Fibroblast of lung (primary cell): ENCODE measurements at regions not wholly inside any gene's neighbourhood (a gene's known extent, or its start where the extent isn't known, plus 50 kb on each side); places are given as distances from the start of the nearest gene placed in this dataset.

Source experiments
- DNase-seq, 2 donors: peaks; one replicate each; pipeline versions ENCODE4 v3.0.0 to v3.0.0-alpha.2; 2010; ENCODE audit warnings: low read depth in 2 of 2
- H2AFZ ChIP-seq: 2 replicates; pipeline ENCODE4 v1.5.1; 2012; ENCODE audit warnings: low read length, control low read depth, inconsistent platforms
- H3K27ac ChIP-seq: 2 replicates; pipeline ENCODE4 v1.5.1; 2011; ENCODE audit warnings: low read length, control low read depth; ENCODE audit not compliant: insufficient read depth
- H3K27me3 ChIP-seq: 2 replicates; pipeline ENCODE4 v1.5.1; 2011; ENCODE audit warnings: mild to moderate bottlenecking, low read length; ENCODE audit not compliant: control insufficient read depth, insufficient read depth
- H3K36me3 ChIP-seq: 2 replicates; pipeline ENCODE4 v1.5.1; 2011; ENCODE audit warnings: low read length; ENCODE audit not compliant: control insufficient read depth, insufficient read depth
- H3K4me1 ChIP-seq: 2 replicates; pipeline ENCODE4 v1.5.1; 2011; ENCODE audit warnings: low read length; ENCODE audit not compliant: control insufficient read depth, insufficient read depth; ENCODE audit errors: extremely low read depth
- H3K4me2 ChIP-seq: 2 replicates; pipeline ENCODE4 v1.5.1; 2011; ENCODE audit warnings: low read length, control low read depth; ENCODE audit not compliant: insufficient read depth; ENCODE audit errors: extremely low read depth
- H3K4me3 ChIP-seq, 4 experiments: fragments of 200-600 bp in 1 of 4; sonication (generic) in 1 of 4; replicated peaks in 1 of 4; 2 replicates each; pipeline ENCODE4 v1.5.1; 2011 to 2016; ENCODE audit warnings: low read length in 4 of 4, low read depth in 3 of 4, mild to moderate bottlenecking in 3 of 4, control low read depth in 2 of 4, inconsistent platforms in 1 of 4, mixed read lengths in 1 of 4; ENCODE audit not compliant: insufficient read depth in 1 of 4; ENCODE audit errors: control extremely low read depth in 1 of 4
- H3K79me2 ChIP-seq: 2 replicates; pipeline ENCODE4 v1.5.1; 2012; ENCODE audit warnings: mild to moderate bottlenecking, low read length, inconsistent platforms; ENCODE audit not compliant: control insufficient read depth, insufficient read depth
- H3K9ac ChIP-seq: 2 replicates; pipeline ENCODE4 v1.5.1; 2011; ENCODE audit warnings: mild to moderate bottlenecking, low read length, control low read depth; ENCODE audit not compliant: insufficient read depth
- H3K9me3 ChIP-seq: 2 replicates; pipeline ENCODE4 v1.5.1; 2012; ENCODE audit warnings: low read depth, low read length; ENCODE audit not compliant: control insufficient read depth, insufficient read depth
- H4K20me1 ChIP-seq: 2 replicates; pipeline ENCODE4 v1.5.1; 2011; ENCODE audit warnings: low read length; ENCODE audit not compliant: control insufficient read depth, insufficient read depth; ENCODE audit errors: extremely low read depth
- EZH2 ChIP-seq: IDR thresholded peaks from 2 replicates; pipeline ENCODE4 v1.5.1; 2012; ENCODE audit warnings: low read length, control low read depth, mild to moderate bottlenecking; ENCODE audit errors: missing control alignments
- TF ChIP-seq, protein P1 (sequence below), 2 donors: IDR thresholded peaks in 1 of 2; conservative IDR thresholded peaks in 1 of 2; 1 replicate in 1 of 2; 2 replicates in 1 of 2; pipeline ENCODE4 v1.5.1; 2011 to 2012; ENCODE audit warnings: low read length in 2 of 2, control low read depth in 1 of 2, inconsistent platforms in 1 of 2, low read depth in 1 of 2, mild to moderate bottlenecking in 1 of 2

- Histone ChIP-seq H4K20me1 (no peaks in the 10 kb centered on the region), H3K79me2 (no peaks in the 10 kb centered on the region)
These were observed 94.7 kb upstream of the FAM78B start for GRCh38 chr1:166261511-166261910.

DNA sequence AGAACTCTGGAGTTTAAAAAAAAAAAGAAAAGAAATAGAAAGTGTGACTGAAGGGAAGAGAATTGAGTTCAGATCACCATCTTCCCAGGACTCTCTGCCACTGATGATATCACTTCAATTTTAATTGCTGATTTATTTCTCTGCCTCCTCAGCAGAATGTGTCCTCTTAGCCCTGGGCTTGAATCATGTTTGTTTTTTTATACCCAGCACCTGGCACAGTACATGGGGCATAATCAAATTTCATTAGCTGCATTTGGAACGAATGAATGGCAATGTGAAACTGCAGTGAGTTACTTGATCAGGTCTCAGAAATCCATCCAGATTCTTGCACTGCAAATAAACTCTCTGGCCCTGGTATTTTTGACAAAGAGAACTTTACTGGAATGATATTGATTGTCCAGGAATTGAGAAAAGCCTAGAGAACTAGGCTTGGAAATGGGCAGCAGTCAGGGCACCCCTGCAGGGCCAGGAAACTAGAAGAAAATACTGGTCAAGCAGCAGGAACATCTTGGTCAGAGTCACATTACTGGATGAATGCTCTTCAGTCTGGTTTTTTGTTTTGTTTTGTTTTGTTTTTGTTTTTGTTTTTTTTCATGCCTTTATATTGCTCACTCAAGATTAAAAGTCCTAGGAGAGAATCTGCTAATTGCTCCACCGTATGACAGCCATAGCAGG, 103.8 kb upstream of the FAM78B start:
- Histone ChIP-seq H3K9me3 (no peaks in the 10 kb centered on the region), H3K9ac (no peak overlapping the region), H3K79me2 (no peaks in the 10 kb centered on the region), H3K4me1 (no peaks in the 10 kb centered on the region), H3K4me3 (no peak overlapping the region), H2AFZ (no peak overlapping the region), H3K27me3 (no peaks in the 10 kb centered on the region), H3K36me3 (no peaks in the 10 kb centered on the region), H3K4me2 (no peak overlapping the region), H4K20me1 (no peaks in the 10 kb centered on the region), H3K27ac (no peak overlapping the region)
- no peak for DNase-seq
- TF ChIP-seq EZH2 = no peak
- TF ChIP-seq, protein P1, sequence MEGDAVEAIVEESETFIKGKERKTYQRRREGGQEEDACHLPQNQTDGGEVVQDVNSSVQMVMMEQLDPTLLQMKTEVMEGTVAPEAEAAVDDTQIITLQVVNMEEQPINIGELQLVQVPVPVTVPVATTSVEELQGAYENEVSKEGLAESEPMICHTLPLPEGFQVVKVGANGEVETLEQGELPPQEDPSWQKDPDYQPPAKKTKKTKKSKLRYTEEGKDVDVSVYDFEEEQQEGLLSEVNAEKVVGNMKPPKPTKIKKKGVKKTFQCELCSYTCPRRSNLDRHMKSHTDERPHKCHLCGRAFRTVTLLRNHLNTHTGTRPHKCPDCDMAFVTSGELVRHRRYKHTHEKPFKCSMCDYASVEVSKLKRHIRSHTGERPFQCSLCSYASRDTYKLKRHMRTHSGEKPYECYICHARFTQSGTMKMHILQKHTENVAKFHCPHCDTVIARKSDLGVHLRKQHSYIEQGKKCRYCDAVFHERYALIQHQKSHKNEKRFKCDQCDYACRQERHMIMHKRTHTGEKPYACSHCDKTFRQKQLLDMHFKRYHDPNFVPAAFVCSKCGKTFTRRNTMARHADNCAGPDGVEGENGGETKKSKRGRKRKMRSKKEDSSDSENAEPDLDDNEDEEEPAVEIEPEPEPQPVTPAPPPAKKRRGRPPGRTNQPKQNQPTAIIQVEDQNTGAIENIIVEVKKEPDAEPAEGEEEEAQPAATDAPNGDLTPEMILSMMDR (conservative IDR thresholded peaks at IDR 0.05 in 1 of 2, IDR thresholded peaks at IDR 0.05 in 1 of 2; ENCODE audit: low read depth in 1 of 2, low read length in 2 of 2) = no peak

More at GRCh38 chr1:166261511-166261910, 94.7 kb upstream of the FAM78B start:
- no peak overlapping the region for H2AFZ ChIP-seq
- no peak overlapping the region for H3K27ac ChIP-seq
- no peak for DNase-seq
- H3K4me1 ChIP-seq = no peaks in the 10 kb centered on the region
- no peak overlapping the region for H3K4me2 ChIP-seq
- TF ChIP-seq, protein P1 (conservative IDR thresholded peaks at IDR 0.05 in 1 of 2, IDR thresholded peaks at IDR 0.05 in 1 of 2; ENCODE audit: low read depth in 1 of 2, low read length in 2 of 2) = no peak
- no peak for TF ChIP-seq EZH2
- no peaks in the 10 kb centered on the region for H3K9me3 ChIP-seq
- H3K27me3 ChIP-seq = no peaks in the 10 kb centered on the region
- H3K9ac ChIP-seq = no peak overlapping the region
- H3K36me3 ChIP-seq = no peaks in the 10 kb centered on the region
- H3K4me3 ChIP-seq = no peak overlapping the region

GRCh38 chr1:166271151-166271538, 104.3 kb upstream of the FAM78B start:
- Histone ChIP-seq H3K9me3 (no peaks in the 10 kb centered on the region), H3K4me3 (no peak overlapping the region), H4K20me1 (no peaks in the 10 kb centered on the region), H3K79me2 (no peaks in the 10 kb centered on the region), H3K27me3 (no peaks in the 10 kb centered on the region), H3K27ac (no peak overlapping the region), H3K4me2 (no peak overlapping the region), H3K36me3 (no peaks in the 10 kb centered on the region), H3K9ac (no peak overlapping the region), H3K4me1 (no peaks in the 10 kb centered on the region), H2AFZ (no peak overlapping the region)
- no peak for DNase-seq
- TF ChIP-seq EZH2 = no peak
- TF ChIP-seq, protein P1 (conservative IDR thresholded peaks at IDR 0.05 in 1 of 2, IDR thresholded peaks at IDR 0.05 in 1 of 2; ENCODE audit: low read depth in 1 of 2, low read length in 2 of 2) = no peak
